CD8-positive, alpha-beta memory T cell (primary cell): ENCODE measurements at regions not wholly inside any gene's neighbourhood (a gene's known extent, or its start where the extent isn't known, plus 50 kb on each side); places are given as distances from the start of the nearest gene placed in this dataset.
A peak's percentile ranks its signal among the peaks of the same experiment; 100 is the strongest.

Experiments used
- CTCF ChIA-PET: fragments of 350-600 bp; sonication (Branson Sonifier 250); formaldehyde crosslinking; loops from one replicate; lab custom pipeline; 2021; ENCODE audit warnings: antibody characterized with exemption; lab: Charles Lee
- POLR2A ChIA-PET: fragments of 350-600 bp; sonication (Branson Sonifier 250); formaldehyde crosslinking; loops from one replicate; lab custom pipeline; 2021; ENCODE audit warnings: antibody characterized with exemption; lab: Charles Lee
- DNase-seq, 5 donors: peaks; one replicate each; pipeline versions ENCODE4 v3.0.0 to v3.0.0-alpha.2; 2020 to 2022; ENCODE audit warnings: mixed read lengths in 1 of 5
- H3K27ac ChIP-seq: one replicate; pipeline ENCODE4 v1.7.0; 2013; ENCODE audit warnings: low read depth, mild to moderate bottlenecking, low read length, moderate library complexity
- H3K27me3 ChIP-seq: 2 replicates; pipeline ENCODE4 v1.7.0; 2013; ENCODE audit warnings: low read length, mild to moderate bottlenecking; ENCODE audit not compliant: insufficient read depth, poor library complexity, severe bottlenecking
- H3K36me3 ChIP-seq: 2 replicates; pipeline ENCODE4 v1.7.0; 2013; ENCODE audit warnings: mild to moderate bottlenecking, low read length, moderate library complexity; ENCODE audit not compliant: insufficient read depth
- H3K4me1 ChIP-seq: 2 replicates; pipeline ENCODE4 v1.7.0; 2013; ENCODE audit warnings: mild to moderate bottlenecking, low read length, moderate library complexity; ENCODE audit not compliant: insufficient read depth
- H3K4me3 ChIP-seq: 2 replicates; pipeline ENCODE4 v1.7.0; 2013; ENCODE audit warnings: mild to moderate bottlenecking, low read length
- H3K9me3 ChIP-seq: 2 replicates; pipeline ENCODE4 v1.7.0; 2013; ENCODE audit warnings: mild to moderate bottlenecking, low read length
- H3K27ac Mint-ChIP-seq, 8 donors: one replicate each; pipeline ENCODE4 v1.8.0; 2020 to 2021; ENCODE audit warnings: mixed read lengths in 8 of 8, mild to moderate bottlenecking in 6 of 8, inconsistent platforms in 3 of 8, moderate library complexity in 3 of 8
- H3K27me3 Mint-ChIP-seq, 2 donors: one replicate each; pipeline ENCODE4 v1.8.0; 2020 to 2021; ENCODE audit warnings: mixed read lengths in 2 of 2, mild to moderate bottlenecking in 1 of 2, moderate library complexity in 1 of 2
- H3K36me3 Mint-ChIP-seq, 3 donors: one replicate each; pipeline ENCODE4 v1.8.0; 2020 to 2021; ENCODE audit warnings: mixed read lengths in 3 of 3, inconsistent platforms in 1 of 3, mild to moderate bottlenecking in 1 of 3
- H3K4me1 Mint-ChIP-seq, 3 donors: one replicate each; pipeline ENCODE4 v1.8.0; 2020 to 2021; ENCODE audit warnings: mixed read lengths in 3 of 3, inconsistent platforms in 1 of 3, mild to moderate bottlenecking in 1 of 3
- H3K4me3 Mint-ChIP-seq, 7 donors: one replicate each; pipeline ENCODE4 v1.8.0; 2020 to 2021; ENCODE audit warnings: mixed read lengths in 7 of 7, mild to moderate bottlenecking in 6 of 7, moderate library complexity in 4 of 7, inconsistent platforms in 2 of 7
- H3K9me3 Mint-ChIP-seq, 5 donors: one replicate each; pipeline ENCODE4 v1.8.0; 2020 to 2022; ENCODE audit warnings: mixed read lengths in 5 of 5, mild to moderate bottlenecking in 3 of 5, moderate library complexity in 2 of 5, inconsistent platforms in 1 of 5

DNA sequence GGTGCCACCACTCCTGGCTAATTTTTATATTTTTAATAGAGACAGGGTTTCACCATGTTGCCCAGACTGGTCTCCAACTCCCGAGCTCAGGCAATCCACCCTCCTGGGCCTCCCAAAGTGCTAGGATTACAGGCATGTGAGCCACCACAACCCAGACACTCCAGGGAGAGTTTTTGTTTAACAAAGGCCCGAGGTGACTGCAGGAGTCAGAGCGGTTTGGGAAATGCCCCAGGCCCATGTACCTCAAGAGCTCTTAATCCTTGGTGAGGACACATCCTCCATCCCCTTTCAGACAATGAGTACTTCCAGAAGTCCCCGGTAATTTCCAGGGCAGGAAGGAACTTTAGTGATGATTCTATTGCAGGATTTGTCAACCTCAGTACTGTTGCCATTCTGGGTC is 176.0 kb downstream of the ESRRB start:
- no peaks in the 10 kb centered on the region for H3K4me1 ChIP-seq
- no peaks in the 10 kb centered on the region for H3K36me3 ChIP-seq
- H3K4me1 Mint-ChIP-seq = no peaks in the 10 kb centered on the region
- DNase-seq = no peak
- no peak overlapping the region for H3K27ac ChIP-seq
- no peaks in the 10 kb centered on the region for H3K27me3 ChIP-seq
- H3K36me3 Mint-ChIP-seq = no peaks in the 10 kb centered on the region
- H3K27me3 Mint-ChIP-seq = peaks cover 0 to 29% of the 10 kb centered on the region in 2 donors
- no peaks in the 10 kb centered on the region for H3K9me3 ChIP-seq
- no peak overlapping the region for H3K27ac Mint-ChIP-seq
- CTCF ChIA-PET = no interaction called here
- POLR2A ChIA-PET = no interaction called here
- H3K4me3 ChIP-seq = no peak overlapping the region
- H3K4me3 Mint-ChIP-seq = no peak overlapping the region
- H3K9me3 Mint-ChIP-seq = no peaks in the 10 kb centered on the region

DNA sequence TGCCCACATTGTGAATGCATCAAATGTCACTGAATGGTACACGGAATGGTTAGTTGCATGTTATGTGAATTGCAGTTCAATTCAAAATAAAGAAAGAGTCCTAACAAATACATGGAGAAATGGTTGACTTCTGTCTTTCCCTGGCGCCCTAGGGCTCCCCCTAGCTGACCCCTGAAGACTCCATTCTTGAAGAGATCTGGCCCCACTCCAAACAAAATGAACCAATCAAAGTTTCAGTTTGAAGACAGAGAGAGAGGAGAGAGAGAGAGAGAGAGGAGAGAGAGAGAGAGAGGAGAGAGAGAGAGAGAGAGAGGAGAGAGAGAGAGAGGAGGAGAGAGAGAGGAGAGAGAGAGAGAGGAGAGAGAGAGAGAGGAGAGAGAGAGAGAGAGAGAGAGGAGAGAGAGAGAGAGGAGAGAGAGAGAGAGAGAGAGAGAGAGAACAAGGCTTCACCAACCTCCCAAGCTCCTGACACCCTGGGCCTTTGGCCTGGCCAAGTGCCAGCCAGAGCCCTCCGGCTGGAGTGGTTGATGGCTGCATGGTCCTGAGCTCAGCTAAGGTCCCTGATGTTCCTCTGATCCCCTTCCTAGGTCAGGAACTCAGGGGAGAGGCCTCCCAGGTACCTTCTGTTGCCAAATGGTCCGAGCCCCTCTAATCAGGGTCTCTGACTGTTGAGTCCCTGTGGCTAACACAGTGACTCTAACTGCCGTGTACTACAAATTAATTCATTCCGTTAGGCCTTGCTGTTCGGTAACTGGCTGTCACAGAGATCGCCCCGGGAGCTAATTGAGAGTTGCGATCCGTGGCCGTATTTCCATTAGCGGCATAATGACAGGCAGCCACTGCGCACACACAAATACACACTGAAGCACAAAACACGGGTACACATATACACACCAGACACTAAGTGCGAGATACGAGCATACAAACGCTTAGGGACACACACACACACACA is 188.8 kb downstream of the ESRRB start:
- peaks cover 0 to 1% (median 0%) of the 10 kb centered on the region in 3 donors for H3K4me1 Mint-ChIP-seq
- H3K36me3 Mint-ChIP-seq = no peaks in the 10 kb centered on the region
- H3K9me3 Mint-ChIP-seq = peaks cover 0 to 3% (median 0%) of the 10 kb centered on the region in 5 donors
- no peaks in the 10 kb centered on the region for H3K36me3 ChIP-seq
- no peak overlapping the region for H3K4me3 ChIP-seq
- no peaks in the 10 kb centered on the region for H3K27me3 ChIP-seq
- H3K27ac ChIP-seq = no peak overlapping the region
- H3K27ac Mint-ChIP-seq = no peak overlapping the region
- no peak for DNase-seq
- no peaks in the 10 kb centered on the region for H3K9me3 ChIP-seq
- POLR2A ChIA-PET = no interaction called here
- H3K4me3 Mint-ChIP-seq = no peak overlapping the region
- H3K27me3 Mint-ChIP-seq = peaks cover 10 to 20% of the 10 kb centered on the region in 2 donors
- CTCF ChIA-PET = no interaction called here
- H3K4me1 ChIP-seq = no peaks in the 10 kb centered on the region

DNA sequence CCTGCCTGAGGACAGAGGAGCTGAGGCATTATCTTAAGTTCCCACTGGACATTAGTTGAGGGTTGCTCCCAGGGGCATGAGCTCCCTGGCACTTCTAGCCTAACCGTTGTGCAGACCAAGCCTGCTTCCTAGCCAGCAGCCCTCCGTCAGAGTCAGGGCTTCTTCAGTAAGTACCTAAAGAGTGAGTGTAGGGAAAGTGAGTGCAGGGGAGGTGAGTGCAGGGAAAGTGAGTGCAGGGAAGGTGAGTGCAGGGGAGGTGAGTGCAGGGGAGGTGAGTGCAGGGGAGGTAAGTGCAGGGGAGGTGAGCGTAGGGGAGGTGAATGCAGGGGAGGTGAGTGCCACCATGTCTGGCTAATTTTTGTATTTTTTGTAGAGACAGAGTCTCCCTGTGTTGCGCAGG is 190.5 kb downstream of the ESRRB start:
- Histone ChIP-seq H3K9me3 (no peaks in the 10 kb centered on the region), H3K36me3 (no peaks in the 10 kb centered on the region), H3K4me1 (no peaks in the 10 kb centered on the region), H3K4me3 (no peak overlapping the region), H3K27me3 (no peaks in the 10 kb centered on the region), H3K27ac (no peak overlapping the region)
- Mint-ChIP-seq H3K27me3 (peaks cover 7 to 15% of the 10 kb centered on the region in 2 donors), H3K27ac (no peak overlapping the region), H3K4me3 (no peak overlapping the region), H3K4me1 (no peaks in the 10 kb centered on the region), H3K36me3 (no peaks in the 10 kb centered on the region), H3K9me3 (peaks cover 0 to 2% (median 0%) of the 10 kb centered on the region in 5 donors)
- DNase-seq = no peak
- ChIA-PET POLR2A (no interaction called here), CTCF (no interaction called here)

DNA sequence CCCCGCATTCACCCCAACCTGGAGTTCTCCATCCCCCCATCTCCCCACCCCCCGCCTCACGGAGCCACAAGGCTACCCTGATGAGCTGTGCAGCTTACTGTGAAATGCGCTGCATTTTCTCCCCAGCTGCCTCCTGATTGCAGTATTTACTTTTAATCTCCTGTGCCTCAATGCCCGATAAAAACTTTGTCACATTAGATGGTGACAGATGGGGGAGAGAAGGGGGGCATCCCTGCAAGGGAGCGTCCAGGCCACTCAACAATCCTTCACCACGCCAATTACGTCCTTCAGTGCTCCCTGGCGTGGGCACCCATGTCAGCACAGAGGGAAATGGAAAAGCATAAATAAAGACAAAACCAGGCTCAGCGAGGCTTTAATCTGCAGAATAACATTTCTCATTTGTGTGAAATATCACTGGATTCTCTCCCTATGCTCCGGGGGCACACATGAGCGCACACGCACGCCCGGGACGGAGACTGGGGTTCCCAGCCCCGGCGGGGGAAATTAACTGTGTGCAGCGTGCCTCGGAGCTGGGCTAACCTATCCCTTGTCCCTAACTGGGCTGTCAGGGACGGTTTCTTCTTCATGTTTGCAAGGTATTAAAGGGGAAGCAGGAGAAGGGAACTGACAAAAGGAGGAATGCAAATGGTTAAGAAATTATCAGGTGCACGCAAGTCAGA is 186.7 kb upstream of the VASH1 start:
- no peaks in the 10 kb centered on the region for H3K4me1 Mint-ChIP-seq
- CTCF ChIA-PET = no interaction called here
- Histone ChIP-seq H3K4me1 (no peaks in the 10 kb centered on the region), H3K36me3 (no peaks in the 10 kb centered on the region), H3K9me3 (no peaks in the 10 kb centered on the region), H3K4me3 (no peak overlapping the region), H3K27ac (no peak overlapping the region), H3K27me3 (no peaks in the 10 kb centered on the region)
- H3K27me3 Mint-ChIP-seq = peaks cover 8 to 15% of the 10 kb centered on the region in 2 donors
- POLR2A ChIA-PET = no interaction called here
- DNase-seq = no peak
- peaks cover 0 to 3% (median 0%) of the 10 kb centered on the region in 3 donors for H3K36me3 Mint-ChIP-seq
- H3K27ac Mint-ChIP-seq = no peak overlapping the region
- H3K9me3 Mint-ChIP-seq = peaks cover 0 to 3% (median 1%) of the 10 kb centered on the region in 5 donors
- H3K4me3 Mint-ChIP-seq = no peak overlapping the region

DNA sequence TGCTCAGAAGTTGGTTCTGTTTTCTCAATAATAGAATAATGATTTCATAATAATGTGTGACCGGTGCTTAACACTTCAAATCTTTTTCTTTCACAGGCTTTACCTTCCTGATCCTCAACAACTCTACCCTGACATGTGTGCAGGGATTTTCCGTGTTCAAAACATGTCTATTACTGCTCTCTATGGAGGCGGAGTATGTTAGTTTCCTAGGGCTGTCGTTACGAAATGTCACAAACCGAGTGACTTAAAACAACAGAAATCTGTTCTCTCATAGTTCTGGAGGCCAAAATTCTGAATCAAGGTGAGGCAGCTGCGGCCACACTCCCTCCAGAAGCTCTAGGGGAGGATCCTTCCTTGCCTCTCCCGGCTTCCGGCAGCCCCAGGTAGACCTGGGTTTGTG is 186.2 kb upstream of the VASH1 start:
- peaks cover 8 to 15% of the 10 kb centered on the region in 2 donors for H3K27me3 Mint-ChIP-seq
- no peaks in the 10 kb centered on the region for H3K4me1 ChIP-seq
- peak overlapping the region in 2 of 8 donors; percentile 13 to 72 for H3K27ac Mint-ChIP-seq
- POLR2A ChIA-PET = no interaction called here
- no peak overlapping the region for H3K4me3 Mint-ChIP-seq
- no peak for DNase-seq
- no peaks in the 10 kb centered on the region for H3K4me1 Mint-ChIP-seq
- no peak overlapping the region for H3K27ac ChIP-seq
- H3K4me3 ChIP-seq = no peak overlapping the region
- no peaks in the 10 kb centered on the region for H3K27me3 ChIP-seq
- H3K36me3 Mint-ChIP-seq = peaks cover 0 to 3% (median 0%) of the 10 kb centered on the region in 3 donors
- CTCF ChIA-PET = no interaction called here
- no peaks in the 10 kb centered on the region for H3K9me3 ChIP-seq
- H3K36me3 ChIP-seq = no peaks in the 10 kb centered on the region
- H3K9me3 Mint-ChIP-seq = peaks cover 0 to 3% (median 1%) of the 10 kb centered on the region in 5 donors

DNA sequence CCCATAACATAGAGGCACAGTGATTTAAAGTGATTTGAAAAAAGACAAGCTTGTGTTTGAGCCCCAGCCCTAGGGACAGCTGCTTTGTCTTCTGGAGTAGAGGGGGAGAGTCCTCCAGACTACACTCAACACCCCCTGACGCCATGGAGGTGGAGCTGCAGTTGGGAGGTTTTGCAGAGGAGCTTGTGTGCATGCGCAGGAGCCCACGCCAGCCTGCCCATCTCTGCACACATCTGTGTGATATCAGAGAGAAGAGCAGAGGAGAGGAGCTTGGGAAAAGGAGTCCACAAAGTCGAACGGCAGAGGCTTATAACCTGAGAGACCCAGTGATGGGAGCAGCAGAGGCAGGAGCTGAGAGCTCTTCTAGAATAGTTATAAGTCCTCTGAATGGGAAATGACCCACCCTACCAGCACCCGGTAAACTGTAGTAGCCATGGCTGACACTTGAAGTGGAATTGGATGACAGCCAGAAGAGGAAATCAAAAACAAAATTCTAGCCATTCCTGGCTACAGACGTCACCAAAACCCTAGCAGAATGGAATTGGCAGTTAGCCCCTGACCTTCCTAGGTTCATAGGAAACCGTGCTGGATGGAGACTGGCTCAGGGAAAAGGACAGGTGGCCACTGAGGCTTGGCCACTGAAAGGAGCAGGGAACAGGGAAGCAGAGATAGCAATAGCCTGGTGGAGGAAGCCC is 185.1 kb upstream of the VASH1 start:
- Histone ChIP-seq H3K36me3 (no peaks in the 10 kb centered on the region), H3K9me3 (no peaks in the 10 kb centered on the region), H3K4me3 (no peak overlapping the region), H3K4me1 (no peaks in the 10 kb centered on the region), H3K27me3 (no peaks in the 10 kb centered on the region), H3K27ac (no peak overlapping the region)
- Mint-ChIP-seq H3K36me3 (peaks cover 0 to 3% (median 0%) of the 10 kb centered on the region in 3 donors), H3K4me1 (no peaks in the 10 kb centered on the region), H3K27me3 (peaks cover 8 to 15% of the 10 kb centered on the region in 2 donors), H3K4me3 (no peak overlapping the region), H3K27ac (no peak overlapping the region), H3K9me3 (peaks cover 0 to 3% (median 1%) of the 10 kb centered on the region in 5 donors)
- CTCF ChIA-PET = no interaction called here
- DNase-seq = no peak
- POLR2A ChIA-PET = no interaction called here

DNA sequence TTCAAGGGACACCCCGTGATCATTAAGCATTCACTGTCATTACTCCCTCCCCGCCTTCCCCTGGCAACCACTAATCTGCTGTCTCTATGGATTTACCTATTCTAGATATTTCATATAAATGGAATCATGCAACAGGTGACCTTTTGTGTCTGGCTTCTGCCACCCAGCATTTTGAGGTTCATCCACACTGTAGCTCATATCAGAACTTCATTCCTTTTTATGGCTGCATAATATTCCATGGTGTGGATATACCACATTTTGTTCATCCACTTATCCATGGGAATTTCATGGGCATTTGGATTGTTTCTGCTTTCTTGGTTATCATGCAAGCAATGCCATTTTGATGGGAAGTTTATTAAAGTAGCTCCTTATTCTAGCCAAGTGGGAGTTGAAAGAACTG is 184.2 kb upstream of the VASH1 start:
- Histone ChIP-seq H3K9me3 (no peaks in the 10 kb centered on the region), H3K27ac (no peak overlapping the region), H3K27me3 (no peaks in the 10 kb centered on the region), H3K4me3 (no peak overlapping the region), H3K4me1 (no peaks in the 10 kb centered on the region), H3K36me3 (no peaks in the 10 kb centered on the region)
- Mint-ChIP-seq H3K27me3 (peaks cover 6 to 12% of the 10 kb centered on the region in 2 donors), H3K4me1 (no peaks in the 10 kb centered on the region), H3K4me3 (no peak overlapping the region), H3K9me3 (peaks cover 0 to 3% (median 1%) of the 10 kb centered on the region in 5 donors), H3K27ac (no peak overlapping the region), H3K36me3 (peaks cover 0 to 3% (median 0%) of the 10 kb centered on the region in 3 donors)
- DNase-seq = no peak
- CTCF ChIA-PET = no interaction called here
- POLR2A ChIA-PET = no interaction called here

DNA sequence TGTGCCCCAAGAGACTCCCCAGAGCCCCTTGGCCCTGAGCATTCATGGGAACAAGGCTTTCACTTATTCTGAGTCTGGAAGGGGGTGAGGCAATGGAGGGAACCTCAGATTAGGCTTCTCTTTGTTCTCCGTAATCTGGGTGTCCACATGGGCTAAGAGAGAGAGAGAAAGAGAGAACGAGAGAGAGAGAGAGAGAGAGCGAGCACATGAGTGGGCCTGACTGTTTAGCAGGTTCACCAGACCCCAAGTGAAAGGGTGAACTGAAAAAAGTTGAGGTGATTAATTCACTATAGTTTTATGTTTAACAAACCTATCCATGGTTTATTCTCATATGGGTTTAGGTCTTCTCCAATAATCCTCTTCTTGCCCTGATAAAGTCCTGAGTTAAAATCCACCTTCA is 183.4 kb upstream of the VASH1 start:
- H3K36me3 Mint-ChIP-seq = peaks cover 0 to 3% (median 0%) of the 10 kb centered on the region in 3 donors
- ChIA-PET CTCF (no interaction called here), POLR2A (no interaction called here)
- H3K4me3 Mint-ChIP-seq = no peak overlapping the region
- Histone ChIP-seq H3K27me3 (no peaks in the 10 kb centered on the region), H3K36me3 (no peaks in the 10 kb centered on the region), H3K4me1 (no peaks in the 10 kb centered on the region), H3K4me3 (no peak overlapping the region), H3K27ac (no peak overlapping the region), H3K9me3 (no peaks in the 10 kb centered on the region)
- H3K27me3 Mint-ChIP-seq = peaks cover 6 to 12% of the 10 kb centered on the region in 2 donors
- no peak for DNase-seq
- no peaks in the 10 kb centered on the region for H3K4me1 Mint-ChIP-seq
- peaks cover 0 to 3% (median 1%) of the 10 kb centered on the region in 5 donors for H3K9me3 Mint-ChIP-seq
- no peak overlapping the region for H3K27ac Mint-ChIP-seq
